HUDEP-2 (cell line): ENCODE measurements at regions not wholly inside any gene's neighbourhood (a gene's known extent, or its start where the extent isn't known, plus 50 kb on each side); places are given as distances from the start of the nearest gene placed in this dataset.
A peak's percentile ranks its signal among the peaks of the same experiment; 100 is the strongest.

Experiments
- DNase-seq, 76 experiments: peaks; one replicate each; lab custom pipeline; 2025; ENCODE audit not compliant: unreplicated experiment in 76 of 76; lab: John Stamatoyannopoulos, UW

DNA sequence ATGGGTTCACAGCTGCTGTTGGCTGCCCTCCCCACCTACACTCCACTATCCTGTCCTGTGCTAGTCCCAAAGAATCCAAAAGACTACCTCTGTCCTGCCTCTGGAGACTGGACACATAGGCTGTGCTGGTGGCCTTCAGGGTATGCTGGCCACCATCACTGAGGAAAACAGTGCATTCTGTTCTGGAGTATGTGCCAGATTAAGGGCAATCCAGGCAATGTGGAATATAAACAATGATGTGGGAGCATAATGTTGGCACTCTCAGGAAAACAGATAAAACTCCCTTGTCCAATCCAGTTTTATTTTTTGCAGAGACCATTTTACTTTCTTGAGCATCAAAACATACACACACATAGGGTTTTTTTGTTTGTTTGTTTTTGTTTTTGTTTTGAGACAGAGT is 94.3 kb downstream of the GLUL start:
- no peak for DNase-seq

DNA sequence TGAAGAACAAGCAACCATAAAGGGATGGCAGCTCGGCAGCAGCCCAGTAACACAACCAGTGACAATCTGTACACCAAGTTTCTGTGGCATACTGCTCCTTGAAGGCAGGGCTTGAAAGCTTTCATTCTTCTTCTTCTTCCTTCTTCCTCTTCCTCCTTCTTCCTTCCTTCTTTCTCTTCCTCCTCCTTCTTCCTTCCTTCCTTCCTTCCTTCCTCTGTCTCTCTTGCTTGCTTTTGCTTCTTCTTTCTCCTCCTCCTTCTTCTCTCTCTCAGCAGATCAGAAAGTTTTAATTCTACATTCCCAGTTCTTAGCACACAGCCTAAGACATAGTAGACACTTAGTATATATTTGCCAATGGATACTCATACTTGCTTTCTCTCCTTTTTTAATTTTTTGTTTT is 95.9 kb downstream of the GLUL start:
- no peak for DNase-seq

DNA sequence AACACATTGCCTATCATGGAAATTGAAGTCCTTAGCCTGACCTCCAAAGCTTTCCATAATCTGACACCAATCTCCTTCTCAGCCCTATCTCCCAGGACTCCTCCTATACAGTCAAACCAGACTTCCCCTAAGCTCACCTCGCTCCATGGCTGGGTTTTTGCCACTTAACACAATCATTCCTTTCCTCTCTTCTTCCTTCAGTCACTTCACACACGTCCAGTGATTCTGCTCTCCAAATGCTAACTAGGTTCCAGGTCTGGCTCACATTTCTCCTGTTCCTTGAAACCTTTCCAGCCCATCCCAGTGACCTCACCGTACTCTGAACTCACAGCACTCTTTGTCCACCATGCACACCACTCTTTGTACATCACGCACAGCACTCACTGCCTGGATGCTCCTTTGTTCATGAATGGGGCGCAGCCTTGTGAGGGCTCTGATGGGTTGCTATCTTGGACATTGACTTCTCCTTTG is 98.4 kb downstream of the GLUL start:
- DNase-seq = no peak

DNA sequence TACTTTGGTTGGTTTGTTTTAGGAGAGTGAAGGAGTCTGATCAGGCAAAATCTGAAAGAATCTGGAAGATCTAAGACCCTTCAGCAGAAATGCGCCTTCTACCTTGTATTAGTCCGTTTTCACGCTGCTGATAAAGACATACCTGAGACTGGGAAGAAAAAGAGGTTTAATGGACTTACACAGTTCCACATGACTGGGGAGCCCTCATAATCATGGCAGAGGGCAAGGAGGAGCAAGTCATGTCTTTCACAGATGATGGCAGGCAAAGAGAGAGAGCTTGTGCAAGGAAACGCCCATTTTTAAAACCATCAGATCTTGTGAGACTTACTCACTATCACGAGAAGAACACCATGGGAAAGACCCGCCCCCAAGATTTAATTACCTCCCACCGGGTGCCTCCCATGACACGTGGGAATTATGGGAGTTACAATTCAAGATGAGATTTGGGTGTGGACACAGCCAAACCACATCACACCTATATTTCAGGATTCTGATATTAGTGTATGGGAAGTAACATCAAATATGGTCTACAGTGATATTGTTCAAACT is 99.3 kb downstream of the GLUL start:
- peak in 15 of 76 experiments; percentile 6 to 47 (median 24) for DNase-seq

DNA sequence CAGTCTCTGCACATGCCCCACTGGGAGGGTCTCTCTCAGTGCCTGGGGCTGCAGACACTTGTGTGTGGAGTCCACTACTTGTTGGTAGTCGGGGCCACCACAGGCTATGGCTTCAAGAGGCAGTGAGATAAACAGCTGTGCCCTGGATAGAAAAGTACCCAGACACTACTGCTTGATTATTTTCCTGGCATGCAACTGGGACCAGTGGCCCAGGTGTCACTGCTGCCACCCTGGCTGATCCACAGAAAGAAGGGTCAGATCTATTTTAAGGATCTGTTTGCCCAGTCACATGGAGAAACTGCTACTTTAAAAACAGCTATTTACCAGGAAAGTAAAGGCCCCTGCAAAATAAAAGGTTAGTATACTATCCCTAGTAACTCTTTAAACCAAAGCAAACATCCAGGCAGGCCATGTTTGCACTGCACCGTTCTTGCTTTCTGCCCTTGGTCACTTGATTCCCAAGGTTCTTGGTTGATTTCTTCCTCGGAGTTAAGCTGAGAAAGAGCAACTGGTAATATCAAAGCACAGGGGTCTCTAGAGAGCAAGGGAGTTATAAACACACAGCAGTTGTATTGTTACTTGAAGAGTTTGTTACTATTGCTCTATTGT is 99.9 kb downstream of the GLUL start:
- DNase-seq = peak in 19 of 76 experiments; percentile 11 to 61 (median 27)

DNA sequence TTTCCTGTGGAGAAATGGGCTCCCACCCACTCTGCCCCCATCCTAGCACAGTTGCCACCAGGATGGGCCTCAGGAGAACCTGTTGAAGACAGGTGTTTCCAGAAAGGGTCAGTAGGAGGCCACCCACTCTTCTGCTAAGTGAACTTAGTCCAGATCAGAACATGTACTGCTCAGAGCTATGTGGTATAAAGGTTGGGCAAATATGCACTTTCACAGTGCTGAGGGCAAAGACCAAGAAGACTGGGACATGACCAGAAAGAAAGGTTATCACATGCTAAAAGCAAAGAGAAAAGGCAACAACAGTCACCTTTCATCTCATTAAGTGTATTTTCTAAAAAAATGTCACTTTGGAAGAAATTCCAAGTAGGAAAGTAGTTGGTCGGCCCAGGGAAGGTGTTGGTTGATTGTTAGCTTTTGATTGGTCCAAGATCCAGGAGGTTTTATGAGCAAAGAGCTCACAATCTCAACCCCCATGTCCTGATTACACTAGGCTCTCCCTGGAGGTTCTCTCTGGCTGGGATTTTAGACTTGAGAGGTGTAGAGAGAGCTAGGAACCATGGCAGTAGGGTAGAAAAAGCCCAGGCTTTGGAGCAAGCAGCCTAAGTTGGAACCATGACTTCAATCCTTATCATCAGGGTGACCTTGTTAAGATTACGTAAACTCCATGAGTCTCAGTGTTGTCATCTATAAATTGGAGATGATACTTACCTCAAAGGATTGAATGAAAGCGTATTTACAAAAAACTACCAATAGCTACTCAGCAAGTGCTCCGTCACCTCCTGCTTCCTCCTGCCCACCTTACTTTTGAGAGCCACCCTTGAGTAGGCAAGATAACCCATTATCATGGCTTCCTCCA is 102.6 kb downstream of the GLUL start:
- DNase-seq = no peak

DNA sequence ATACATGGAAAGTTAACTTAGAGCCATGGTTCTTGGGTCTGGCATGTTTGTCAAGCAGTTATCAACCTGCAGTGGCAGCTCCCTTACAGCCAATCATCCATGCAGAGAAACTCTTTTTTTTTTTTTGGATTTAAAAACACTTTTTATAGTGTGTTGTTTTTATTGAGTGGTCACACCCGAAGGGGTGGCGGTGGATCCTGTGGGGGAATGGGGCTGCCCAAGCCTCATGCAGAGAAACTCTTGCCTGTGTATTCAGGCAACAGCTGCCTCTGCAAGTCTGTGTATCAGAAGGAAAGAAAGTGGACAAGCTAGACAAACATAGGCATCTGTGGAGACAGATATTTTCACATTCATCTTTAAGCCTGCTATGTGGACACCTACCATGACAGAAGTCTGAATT is 104.8 kb downstream of the GLUL start:
- no peak for DNase-seq

DNA sequence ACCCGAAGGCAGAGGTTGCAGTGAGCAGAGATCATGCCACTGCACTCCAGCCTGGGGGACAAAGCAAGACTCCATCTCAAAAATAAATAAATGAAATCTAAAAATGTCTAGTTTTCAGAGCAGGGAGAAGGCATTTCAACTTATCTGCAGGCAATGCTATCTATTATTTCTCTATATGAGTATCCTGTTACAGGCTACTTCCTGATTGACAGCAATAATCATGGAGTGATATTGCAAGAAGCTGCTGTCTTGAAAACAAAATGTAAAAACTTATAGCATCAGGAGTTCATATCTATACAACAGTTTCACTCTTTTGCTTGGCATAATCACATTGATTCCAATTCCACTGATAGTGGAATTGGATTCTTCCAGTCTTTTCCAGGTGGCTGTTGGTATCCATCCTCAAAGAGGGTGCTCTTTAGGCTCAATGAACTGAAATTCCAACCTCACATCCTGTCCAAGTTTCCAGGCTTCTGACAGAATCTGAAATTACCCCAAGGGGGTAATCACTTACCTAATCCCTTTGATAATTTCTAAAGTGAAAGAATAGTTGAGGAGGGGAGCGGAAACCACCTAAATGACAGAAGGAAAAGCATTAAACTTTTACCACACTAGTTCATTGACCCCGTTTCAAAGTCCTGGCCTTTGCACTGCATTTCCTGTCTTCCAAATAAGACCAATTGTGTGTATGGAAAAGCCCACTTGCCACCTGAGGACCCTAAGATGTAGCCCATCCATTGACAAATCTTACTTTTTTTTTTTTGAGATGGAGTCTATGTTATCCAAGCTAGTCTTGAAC is 107.6 kb downstream of the GLUL start:
- no peak for DNase-seq

DNA sequence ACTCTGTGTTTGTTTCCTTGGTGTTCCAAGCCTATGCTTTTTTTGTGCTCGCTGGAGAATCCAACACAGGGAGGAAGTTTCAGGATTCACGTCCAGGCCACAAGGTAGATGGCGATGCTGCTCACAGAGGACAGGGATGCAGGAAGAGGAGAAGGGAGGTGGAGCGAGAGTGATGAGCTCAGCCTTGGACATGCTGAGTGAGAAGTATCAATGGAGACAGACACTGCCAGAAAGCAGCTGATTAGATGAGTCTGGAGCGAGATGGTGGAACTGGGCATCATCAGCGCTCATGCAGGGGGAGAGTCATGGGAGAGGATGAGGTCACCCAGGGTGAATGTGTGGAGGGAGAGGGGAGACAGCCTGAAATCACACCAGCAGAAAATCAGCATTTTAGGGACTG is 110.0 kb downstream of the GLUL start:
- no peak for DNase-seq

DNA sequence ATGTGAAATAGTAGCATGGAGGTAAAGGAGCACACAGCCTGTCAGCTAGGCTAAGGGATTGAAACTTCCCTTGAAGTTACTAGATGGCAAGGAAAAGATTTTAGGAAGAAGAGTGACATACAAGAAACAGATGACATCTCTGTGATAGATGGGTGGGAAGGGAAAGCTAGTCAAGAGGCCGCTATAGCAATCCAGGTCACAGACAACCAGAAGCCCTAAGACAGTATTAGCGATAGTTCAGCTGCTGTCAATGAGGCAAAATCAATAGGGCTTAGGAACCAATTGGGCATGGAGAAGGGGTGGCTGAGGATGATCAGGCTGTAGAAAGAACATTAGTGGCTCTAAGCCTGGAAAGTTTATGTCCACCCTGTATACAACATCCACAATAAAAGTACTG is 111.1 kb downstream of the GLUL start:
- DNase-seq = no peak

DNA sequence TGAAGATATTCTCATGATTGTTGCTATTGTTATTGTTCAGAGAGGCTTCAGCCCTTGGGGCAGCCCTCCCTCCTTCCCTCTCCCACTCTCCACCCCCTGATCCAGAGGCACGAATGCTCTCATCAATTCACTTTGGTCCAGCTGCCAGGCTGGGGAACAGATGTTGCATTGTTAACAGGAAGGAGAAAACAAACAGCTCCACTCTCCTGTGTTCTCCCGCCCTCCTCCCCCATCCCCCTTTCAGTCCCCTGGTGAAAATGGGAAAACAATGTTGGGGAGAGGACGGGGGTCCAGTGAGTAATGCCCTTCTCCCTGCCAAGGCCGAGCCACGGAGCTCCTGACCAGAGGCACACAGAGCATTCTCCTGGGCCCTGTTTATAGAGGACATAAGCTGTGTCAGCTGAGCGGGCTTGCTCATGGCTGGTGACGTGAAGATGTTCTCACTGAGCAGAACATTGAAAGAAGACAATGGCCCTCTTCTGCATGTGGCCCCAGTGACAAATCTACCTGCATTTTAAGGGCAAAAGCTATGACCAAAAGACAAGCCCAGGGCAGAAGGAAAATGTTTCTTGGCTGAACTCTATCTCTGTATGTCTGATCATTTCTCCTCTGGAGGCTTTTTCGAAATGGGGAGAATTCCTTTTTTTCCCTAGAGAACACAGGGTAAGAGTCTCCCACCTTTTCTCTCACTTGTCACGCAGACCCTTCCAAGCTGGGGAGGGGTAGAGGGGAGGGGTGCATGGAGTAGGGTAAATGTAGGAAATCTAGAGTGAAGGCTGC is 111.7 kb downstream of the GLUL start:
- no peak for DNase-seq

DNA sequence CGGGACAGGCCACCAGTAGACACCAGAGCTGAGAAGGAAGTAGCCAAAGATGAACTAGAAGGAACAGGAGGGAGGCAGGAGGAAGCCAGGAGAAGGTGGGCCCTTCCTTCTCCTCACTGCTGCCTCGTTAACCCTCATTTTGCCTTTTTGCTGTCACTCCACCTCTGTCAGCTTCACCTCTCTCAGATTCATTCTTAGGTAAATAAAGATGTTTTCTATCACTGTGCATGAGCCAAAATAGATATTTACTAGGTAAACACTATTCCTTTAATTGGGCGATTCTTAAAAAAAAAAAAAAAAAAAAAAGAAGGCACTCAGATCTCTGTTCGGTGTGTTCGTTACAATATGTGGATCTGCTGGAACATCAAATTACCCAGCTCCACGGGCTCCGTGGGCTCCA is 112.3 kb downstream of the GLUL start:
- no peak for DNase-seq

DNA sequence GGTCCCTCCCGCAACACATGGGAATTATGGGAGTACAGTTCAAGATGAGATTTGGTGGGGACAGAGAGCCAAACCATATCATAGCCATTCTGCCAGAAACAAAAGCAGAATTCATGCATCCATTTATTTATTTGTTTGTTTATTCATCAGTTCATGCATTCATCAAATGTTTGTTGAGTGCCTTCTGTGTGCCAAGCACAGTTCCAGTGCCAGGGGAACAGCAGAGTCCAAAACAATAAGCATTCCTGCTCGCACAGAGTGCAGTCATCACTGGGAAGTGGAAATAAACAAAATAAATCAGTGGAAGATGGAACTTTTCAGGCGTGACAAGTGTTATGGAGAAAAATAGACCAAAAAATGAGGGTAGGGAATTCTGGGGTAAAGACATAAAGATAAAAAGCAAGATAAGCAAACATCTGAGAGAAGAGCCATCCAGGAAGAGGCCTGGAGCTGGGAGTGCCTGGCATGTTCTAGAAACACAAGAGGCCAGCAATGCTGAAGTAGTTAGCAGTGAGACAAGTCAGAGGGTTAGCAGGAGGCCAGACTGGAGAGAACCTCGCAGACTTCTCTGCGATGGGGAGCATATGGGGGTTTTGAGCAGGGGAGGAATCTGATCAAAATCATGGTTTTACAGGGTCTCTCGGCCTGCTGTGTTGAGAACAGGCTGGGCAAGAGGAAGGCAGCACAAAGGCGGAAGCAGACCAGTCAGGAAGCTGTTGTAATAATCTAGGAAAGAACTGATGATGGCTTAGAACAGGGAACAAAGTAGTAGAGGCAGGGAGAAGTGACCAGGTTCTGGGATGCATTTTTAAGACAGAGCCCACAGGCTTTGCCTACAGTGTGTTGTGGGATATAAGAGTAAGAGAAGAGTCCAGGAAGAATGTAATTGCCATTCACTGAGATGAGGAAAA is 113.2 kb downstream of the GLUL start:
- no peak for DNase-seq

DNA sequence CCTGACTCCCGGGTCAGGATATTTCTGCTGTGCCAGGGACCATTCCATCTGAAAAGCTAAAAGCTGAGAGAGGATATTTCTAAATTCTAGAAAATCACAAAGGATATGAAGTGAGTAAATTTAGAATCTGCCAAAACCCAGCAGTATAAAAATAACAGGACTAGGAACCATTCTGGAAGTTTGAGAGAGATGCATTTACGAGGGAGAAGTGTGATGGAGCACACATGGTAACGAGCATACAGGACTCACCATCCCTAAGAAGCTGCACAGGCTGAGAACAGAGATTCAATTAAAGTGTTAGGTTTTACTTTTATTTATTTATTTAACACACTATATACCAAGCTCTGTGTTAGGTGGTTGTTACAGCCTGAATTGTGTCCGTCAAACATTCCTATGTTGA is 116.3 kb downstream of the GLUL start:
- DNase-seq = no peak

DNA sequence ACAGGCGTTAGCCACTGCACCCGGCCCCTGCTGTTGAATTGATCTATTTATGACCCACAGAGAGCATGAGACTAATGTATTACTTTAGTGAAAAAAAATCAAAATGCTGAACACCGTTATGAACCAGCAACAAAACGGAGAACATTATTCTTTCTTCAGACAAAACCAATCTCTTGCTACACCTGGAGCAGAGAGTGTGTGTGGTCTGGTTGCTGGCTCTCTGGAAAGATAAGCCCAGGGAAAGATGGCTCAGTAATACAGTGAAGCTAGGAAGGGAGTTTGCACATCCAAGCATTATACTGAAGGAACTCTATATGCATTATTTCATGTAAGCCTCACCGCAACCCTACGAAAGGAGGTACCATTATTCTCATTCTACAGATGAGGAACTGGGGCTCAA is 117.0 kb downstream of the GLUL start:
- no peak for DNase-seq

DNA sequence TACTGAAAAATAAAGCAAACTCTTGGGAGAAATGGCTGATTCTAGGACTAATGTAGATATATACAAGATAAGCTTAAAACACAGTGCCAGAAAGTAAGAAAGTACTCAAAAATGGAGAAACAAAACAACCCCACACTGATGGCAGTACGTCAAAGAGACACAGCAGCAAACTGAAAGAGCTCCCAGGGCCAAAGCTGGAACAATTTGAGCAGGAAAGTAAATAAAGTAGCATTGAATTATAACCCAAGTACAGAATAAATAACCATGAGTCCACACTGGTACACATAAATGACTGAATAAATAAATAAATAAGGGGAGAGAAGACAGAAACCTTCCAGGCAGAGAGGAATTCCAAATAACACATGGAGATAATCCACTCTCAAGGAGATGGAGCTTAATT is 120.9 kb downstream of the GLUL start:
- no peak for DNase-seq

DNA sequence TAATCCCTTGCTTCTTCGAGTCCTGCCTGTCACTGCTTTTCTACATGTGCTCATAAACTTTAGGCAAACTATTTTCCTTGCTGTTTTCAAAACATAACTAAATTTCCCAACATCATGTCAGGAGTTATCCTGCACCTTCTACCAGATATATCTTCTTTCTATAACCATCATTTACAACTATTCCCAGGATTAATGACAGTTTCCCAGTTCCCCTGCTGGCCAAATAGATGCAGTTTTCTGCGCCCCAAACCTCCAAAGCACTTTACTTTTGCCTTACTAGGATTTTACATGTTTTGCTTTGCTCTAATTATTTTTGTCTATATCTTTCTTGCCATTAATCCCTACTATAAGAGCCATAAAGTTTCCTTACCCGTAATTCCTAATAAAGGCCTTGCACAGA is 122.5 kb downstream of the GLUL start:
- no peak for DNase-seq

DNA sequence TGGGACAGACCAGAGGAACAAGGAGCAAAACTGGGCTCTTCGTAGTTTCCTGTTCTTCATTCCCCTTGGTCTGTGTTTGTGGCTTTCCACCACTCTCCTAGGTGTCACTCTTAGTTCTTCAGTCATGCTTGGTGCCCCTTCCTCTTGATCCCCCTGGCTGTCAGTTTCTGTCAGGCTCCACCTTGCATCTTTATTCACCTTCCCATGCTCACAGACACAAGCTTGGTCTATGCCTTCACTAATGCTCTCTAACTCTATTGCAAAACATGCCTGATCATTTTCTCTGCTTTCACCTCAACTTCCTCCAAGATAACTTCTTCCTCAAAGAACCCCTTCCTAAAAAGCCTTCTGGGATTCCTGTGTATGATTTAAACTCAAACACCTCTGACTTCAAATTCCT is 122.9 kb downstream of the GLUL start:
- no peak for DNase-seq

DNA sequence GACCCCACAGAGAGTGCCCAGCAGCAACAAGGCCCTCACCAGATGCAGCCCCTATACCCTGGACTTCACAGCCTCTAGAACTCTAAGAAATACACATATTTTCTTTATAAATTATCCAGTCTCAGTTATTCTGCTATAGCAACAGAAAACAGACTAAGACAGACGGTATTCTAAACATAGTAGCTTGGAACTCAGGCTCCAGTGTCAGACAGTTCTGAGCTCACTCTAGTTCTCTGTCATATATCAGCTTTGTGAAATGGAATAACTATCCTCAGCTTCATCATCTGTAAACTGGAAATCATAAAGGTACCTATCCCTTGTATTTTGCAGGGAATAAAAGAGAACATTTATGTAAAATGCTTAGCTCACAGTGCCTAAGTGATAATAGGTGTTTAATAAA is 127.4 kb downstream of the GLUL start:
- no peak for DNase-seq
